ENCODE measurements at regions not wholly inside any gene's neighbourhood (a gene's known extent, or its start where the extent isn't known, plus 50 kb on each side); places are given as distances from the start of the nearest gene placed in this dataset.
"Not testable (repeated sequence)": the region's sequence is repeated elsewhere in the genome, so short reads cannot be mapped to it uniquely, and the experiment has no call there.

DNA sequence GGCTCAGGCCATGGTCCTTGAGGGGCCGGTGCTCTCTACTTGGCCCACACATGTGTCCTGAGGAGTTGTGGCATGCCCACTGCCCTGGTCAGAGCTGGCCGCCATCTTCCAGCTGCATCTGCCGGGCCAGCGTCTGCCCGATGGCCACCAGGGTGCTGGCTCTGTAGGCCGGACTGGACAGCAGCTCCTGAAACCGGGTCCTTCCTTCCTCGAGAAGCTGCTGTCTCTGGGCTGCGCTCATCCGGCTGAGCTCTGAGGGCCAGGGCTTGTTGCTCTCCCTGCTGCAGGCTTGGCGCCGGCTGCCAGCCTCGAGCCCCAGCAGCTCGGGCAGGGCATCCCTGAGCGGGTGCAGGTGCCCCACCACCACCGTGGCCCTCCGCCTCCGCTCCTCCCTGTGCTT is 182.1 kb downstream of the POTEC start:
- ATAC-seq (ENCODE audit: poor library complexity); intact Hi-C loops (cut with DNase I); DNase-seq: not testable (repeated sequence)

DNA sequence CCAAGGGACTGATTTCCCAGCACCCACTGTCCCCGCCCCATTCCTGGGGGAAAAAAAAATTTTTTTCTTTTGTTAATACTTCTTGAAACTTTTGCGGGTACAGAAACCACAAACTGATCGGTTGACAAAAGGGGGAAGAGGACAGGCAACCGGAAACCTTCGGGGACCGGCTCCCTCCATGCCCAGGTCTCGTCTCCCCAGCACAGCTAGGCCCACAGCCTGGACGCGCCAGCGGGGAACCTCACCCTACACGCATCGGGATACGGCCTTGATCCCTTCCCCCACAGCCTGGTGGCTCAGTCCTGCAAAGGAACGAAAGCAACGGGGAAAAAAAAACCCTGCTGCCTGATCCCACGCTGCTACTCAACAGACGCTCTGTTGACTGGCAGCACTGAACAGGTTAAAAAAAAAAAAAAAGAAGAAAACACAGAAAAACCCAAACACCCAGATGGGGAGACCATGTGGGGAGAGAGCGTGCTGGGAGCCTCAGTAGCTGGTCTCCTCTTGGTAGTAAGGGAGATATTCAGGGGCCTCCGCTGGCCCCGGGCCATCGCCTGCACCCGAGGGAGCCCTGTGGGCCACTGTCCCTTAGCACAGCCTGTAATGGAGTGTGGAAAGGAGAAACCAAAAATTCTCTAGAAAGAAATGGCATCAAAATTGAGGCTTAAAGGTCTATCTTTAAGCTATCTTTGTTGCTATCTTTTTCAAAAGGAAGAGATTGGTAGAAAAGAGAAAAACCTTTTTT is 185.7 kb downstream of the POTEC start:
- ATAC-seq (ENCODE audit: poor library complexity); DNase-seq; intact Hi-C loops (cut with DNase I): not testable (repeated sequence)

- DNase-seq; intact Hi-C loops (cut with DNase I); ATAC-seq (ENCODE audit: poor library complexity): not testable (repeated sequence)
These were observed 201.2 kb downstream of the POTEC start for GRCh38 chr18:14342170-14342569.

DNA sequence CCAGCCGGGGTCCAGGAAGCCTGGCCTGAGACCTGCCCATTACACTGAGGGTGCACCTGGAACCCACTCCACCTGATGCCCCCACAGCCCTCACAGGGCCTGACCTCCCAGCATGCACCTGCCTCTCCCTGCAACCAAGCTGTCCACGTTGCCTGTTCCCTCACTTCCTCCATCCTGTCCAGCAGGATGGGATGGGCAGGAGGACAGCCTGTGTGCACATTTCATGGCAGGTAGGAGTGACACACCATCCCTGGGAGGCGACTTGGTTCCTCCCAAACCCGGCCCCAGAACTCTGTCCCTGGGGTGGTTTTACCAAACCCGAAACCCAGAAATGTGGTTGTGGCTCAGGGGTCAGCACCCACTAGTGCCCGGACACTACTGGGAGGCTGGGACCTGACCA is 203.8 kb upstream of the ZNF519 start:
- ATAC-seq (ENCODE audit: poor library complexity); intact Hi-C loops (cut with DNase I); DNase-seq: not testable (repeated sequence)

GRCh38 chr18:14321217-14321616 is 189.0 kb upstream of the ZNF519 start:
- intact Hi-C loops (cut with DNase I); DNase-seq; ATAC-seq (ENCODE audit: poor library complexity): not testable (repeated sequence)

- intact Hi-C loops (cut with DNase I) = not testable (repeated sequence)
These were observed 169.0 kb upstream of the ZNF519 start for GRCh38 chr18:14301255-14301654.

GRCh38 chr18:14295081-14295480 is 162.8 kb upstream of the ZNF519 start:
- ATAC-seq (ENCODE audit: poor library complexity); intact Hi-C loops (cut with DNase I); DNase-seq: not testable (repeated sequence)

More at GRCh38 chr18:14301255-14301654, 169.0 kb upstream of the ZNF519 start:
- DNase-seq; ATAC-seq (ENCODE audit: poor library complexity): not testable (repeated sequence)

DNA sequence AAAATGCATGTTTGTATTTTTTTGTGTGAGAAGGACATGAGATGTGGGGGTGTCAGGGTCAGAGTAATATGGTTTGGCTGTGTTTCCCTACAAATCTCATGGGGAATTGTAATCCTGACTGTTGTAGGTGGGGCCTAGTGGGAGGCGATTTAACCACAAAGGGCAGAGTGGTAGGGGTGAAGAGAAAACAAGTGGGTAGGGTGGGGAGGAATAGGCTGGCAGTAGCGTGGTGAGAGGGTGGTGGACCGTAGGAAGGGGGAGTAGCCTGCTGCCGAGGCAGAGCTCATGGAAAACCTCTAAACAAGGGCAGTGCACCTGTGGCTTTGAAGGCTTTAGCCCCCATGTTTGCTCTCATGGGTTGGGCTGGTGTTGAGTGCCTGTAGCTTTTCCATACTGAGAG is 152.8 kb upstream of the ZNF519 start:
- DNase-seq = no peak
- intact Hi-C loops (cut with DNase I) = no loop called here
- no peak for ATAC-seq (ENCODE audit: poor library complexity)

DNA sequence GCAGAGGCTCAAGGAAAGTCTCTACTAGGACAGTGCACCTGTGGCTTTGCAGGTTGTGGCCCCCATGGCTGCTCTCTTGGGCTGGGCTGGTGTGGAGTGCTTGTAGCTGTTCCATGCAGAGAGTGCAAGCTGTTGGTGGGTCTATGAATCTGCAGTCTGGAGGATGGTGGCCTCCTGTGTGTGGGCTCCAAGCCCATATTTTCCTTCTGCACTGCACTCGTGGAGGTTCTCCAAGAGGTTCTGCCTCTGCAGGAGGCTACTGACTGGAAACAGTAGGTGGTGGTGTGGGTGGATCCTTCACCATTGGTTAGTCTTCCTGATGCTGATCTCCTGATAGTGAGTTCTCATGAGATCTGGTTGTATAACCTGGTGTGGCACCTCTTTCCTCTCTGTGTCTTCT is 143.2 kb upstream of the ZNF519 start:
- DNase-seq; intact Hi-C loops (cut with DNase I); ATAC-seq (ENCODE audit: poor library complexity): not testable (repeated sequence)

DNA sequence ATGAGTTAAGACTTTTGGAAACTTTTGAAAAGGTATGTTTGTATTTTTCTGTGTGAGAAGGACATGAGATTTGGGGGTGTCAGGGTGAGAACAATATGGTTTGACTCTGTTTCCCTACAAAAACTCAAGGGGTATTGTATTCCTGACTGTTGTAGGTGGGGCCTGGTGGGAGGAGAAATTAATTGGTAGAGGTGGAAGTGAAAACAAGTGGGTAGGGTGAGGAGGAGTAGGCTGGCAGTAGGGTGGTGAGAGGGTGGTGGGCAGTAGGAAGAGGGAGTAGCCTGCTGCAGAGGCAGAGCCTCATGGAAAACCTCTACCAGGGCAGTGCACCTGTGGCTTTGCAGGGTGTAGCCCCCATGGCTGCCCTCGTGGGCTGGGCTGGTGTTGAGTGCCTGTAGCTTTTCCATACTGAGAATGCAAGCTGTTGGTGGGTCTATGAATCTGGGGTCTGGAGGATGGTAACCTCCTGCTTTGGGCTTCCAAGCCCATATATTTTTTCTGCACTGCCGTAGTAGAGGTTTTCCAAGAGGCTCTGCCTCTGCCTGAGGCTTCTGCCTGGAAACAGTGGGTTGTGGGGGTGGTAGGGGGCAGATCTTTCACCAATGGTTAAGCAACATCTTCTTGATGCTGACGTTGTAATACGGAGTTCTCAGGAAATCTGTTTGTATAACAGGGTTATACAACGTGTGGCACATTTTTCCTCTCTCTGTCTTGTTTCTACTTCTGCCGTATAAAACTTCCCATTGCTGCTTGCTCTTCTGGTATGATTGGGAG is 133.6 kb upstream of the ZNF519 start:
- DNase-seq; ATAC-seq (ENCODE audit: poor library complexity); intact Hi-C loops (cut with DNase I): not testable (repeated sequence)

GRCh38 chr18:14262786-14263185 is 130.6 kb upstream of the ZNF519 start:
- ATAC-seq (ENCODE audit: poor library complexity); DNase-seq; intact Hi-C loops (cut with DNase I): not testable (repeated sequence)

DNA sequence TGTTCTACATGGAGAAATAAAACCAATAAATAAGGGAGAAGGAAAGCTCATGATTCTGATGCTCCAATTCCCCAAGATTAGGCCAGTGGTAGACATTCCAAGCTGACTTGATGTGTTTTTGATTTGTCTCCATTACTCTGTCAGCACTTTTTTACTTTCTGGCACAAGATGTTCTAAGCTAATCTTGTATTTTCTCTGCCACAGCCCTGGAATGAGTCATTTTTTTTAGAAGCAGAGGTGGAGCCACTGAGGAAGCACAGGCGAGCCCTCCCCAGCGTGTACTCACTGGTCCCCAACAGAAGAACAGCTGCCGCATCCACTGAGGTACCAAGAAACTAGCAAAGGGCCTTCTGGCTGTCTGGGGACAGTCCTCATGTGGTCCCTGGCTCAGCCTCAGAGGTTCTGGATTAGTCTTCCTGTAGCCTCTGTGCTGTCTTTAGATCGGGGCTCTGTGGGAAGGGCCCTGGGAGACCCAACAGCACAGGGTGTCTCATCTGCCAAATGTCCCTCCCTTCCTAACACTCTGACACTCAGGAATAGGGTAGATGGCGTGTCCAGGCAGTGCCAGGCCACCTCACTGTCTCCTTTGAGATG is 117.9 kb upstream of the ZNF519 start:
- ATAC-seq (ENCODE audit: poor library complexity); DNase-seq; intact Hi-C loops (cut with DNase I): not testable (repeated sequence)

DNA sequence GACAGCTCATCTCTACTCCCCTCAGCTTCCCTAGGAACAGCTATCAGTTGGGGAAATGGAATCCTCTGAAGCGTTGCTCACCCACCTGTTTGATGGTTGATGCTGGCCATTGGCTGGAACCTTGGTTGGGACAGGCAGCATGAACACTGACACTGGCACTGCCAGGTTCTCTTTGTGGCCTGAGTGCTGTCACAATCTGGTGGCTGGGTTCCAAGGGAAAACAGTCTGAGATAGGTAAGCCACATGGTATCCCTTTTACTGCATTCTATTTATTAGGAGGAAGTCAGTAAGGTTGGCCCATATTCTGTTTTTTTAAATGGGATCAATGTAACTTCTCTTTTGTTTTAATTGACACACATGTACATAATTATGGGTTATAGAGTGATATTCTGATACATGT is 107.0 kb upstream of the ZNF519 start:
- DNase-seq; ATAC-seq (ENCODE audit: poor library complexity); intact Hi-C loops (cut with DNase I): not testable (repeated sequence)

GRCh38 chr18:14236356-14237048 is 104.3 kb upstream of the ZNF519 start:
- DNase-seq; ATAC-seq (ENCODE audit: poor library complexity); intact Hi-C loops (cut with DNase I): not testable (repeated sequence)

DNA sequence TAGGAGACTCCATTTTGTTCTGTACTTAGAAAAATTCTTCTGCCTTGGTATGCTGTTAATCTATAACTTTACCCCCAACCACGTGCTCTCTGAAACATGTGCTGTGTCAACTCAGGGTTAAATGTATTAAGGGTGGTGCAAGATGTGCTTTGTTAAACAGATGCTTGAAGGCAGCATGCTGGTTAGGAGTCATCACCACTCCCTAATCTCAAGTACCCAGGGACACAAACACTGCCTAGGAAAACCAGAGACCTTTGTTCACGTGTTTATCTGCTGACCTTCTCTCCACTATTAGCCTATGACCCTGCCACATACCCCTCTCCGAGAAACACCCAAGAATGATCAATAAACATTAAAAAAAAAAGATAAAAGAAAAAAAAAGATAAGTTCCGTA is 93.0 kb upstream of the ZNF519 start:
- ATAC-seq (ENCODE audit: poor library complexity); DNase-seq; intact Hi-C loops (cut with DNase I): not testable (repeated sequence)

DNA sequence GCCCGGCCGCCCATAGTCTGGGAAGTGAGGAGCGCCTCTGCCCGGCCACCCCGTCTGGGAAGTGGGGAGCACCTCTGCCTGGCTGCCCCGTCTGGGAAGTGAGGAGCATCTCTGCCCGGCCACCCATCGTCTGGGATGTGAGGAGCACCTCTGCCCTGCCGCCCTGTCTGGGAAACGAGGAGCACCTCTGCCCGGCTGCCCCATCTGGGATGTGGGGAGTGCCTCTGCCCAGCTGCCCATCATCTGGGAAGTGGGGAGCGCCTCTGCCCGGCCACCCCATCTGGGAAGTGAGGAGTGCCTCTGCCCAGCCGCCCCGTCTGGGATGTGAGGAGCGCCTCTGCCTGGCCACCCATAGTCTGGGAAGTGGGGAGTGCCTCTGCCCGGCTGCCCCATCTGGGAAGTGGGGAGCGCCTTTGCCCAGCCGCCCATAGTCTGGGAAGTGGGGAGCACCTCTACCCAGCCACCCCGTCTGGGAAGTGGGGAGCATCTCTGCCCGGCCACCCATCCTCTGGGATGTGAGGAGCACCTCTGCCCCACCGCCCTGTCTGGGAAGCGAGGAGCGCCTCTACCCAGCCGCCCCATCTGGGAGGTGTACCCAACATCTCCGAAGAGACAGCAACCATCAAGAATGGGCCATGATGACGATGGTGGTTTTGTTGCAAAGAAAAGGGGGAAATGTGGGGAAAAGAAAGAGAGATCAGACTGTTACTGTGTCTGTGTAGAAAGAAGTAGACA is 92.5 kb upstream of the ZNF519 start:
- DNase-seq; ATAC-seq (ENCODE audit: poor library complexity); intact Hi-C loops (cut with DNase I): not testable (repeated sequence)

DNA sequence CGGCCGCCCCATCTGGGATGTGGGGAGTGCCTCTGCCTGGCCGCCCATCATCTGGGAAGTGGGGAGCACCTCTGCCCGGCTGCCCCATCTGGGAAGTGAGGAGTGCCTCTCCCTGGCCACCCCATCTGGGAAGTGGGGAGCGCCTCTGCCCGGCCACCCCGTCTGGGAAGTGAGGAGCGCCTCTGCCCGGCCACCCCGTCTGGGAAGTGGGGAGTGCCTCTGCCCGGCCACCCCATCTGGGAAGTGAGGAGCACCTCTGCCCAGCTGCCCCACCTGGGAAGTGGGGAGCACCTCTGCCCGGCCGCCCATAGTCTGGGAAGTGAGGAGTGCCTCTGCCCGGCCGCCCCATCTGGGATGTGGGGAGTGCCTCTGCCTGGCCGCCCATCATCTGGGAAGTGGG is 91.7 kb upstream of the ZNF519 start:
- intact Hi-C loops (cut with DNase I); DNase-seq: not testable (repeated sequence)

More for the DNA sequence above, 91.7 kb upstream of the ZNF519 start:
- not testable (repeated sequence) for ATAC-seq (ENCODE audit: poor library complexity)
